ENCODE measurements at regions not wholly inside any gene's neighbourhood (a gene's known extent, or its start where the extent isn't known, plus 50 kb on each side); places are given as distances from the start of the nearest gene placed in this dataset.

GRCh38 chr3:150215616-150216015 lies 192.5 kb upstream of the TSC22D2 start:
- no peak for DNase-seq (ENCODE audit: low read depth, low spot score)
- no peaks in the 10 kb centered on the region for H4K20me1 ChIP-seq (ENCODE audit: control insufficient read depth, extremely low read depth, insufficient read depth, low read length)
- H3K27ac ChIP-seq (ENCODE audit: control insufficient read depth, insufficient read depth, low read length), result no peak overlapping the region
- H3K4me2 ChIP-seq (ENCODE audit: control insufficient read depth, extremely low read depth, insufficient read depth, low read depth, low read length), result no peak overlapping the region
- H3K9ac ChIP-seq (ENCODE audit: control insufficient read depth, extremely low read depth, insufficient read depth, low read length), result no peak overlapping the region
- no peak for TF ChIP-seq EZH2 (IDR thresholded peaks at IDR 0.05; ENCODE audit: low read length)
- TF ChIP-seq CTCF (optimal IDR thresholded peaks at IDR 0.05 in 1 of 3, IDR thresholded peaks at IDR 0.05 in 1 of 3, conservative IDR thresholded peaks at IDR 0.05 in 1 of 3; ENCODE audit: extremely low read depth in 1 of 3, insufficient read depth in 2 of 3, low read length in 3 of 3), result no peak
- H3K9me3 ChIP-seq (ENCODE audit: control insufficient read depth, low read depth, low read length), result no peaks in the 10 kb centered on the region
- H3K79me2 ChIP-seq (ENCODE audit: control insufficient read depth, insufficient read depth, low read length), result no peaks in the 10 kb centered on the region
- H3K4me3 ChIP-seq (ENCODE audit: control insufficient read depth in 2 of 3, extremely low read depth in 1 of 3, insufficient read depth in 2 of 3, low read depth in 1 of 3, low read length in 3 of 3), result no peak overlapping the region
- H2AFZ ChIP-seq (ENCODE audit: control insufficient read depth, low read length), result no peak overlapping the region
- dilution Hi-C loops (cut with MboI; ENCODE audit: extremely low pct_ligation_motif_present, low sequenced_read_pairs), result no loop called here
- H3K9me1 ChIP-seq (ENCODE audit: control insufficient read depth, extremely low read depth, insufficient read depth, low read length), result no peaks in the 10 kb centered on the region
- H3K27me3 ChIP-seq (ENCODE audit: control insufficient read depth, extremely low read depth, insufficient read depth, low read length), result no peaks in the 10 kb centered on the region
- peaks cover 14% of the 10 kb centered on the region for H3K4me1 ChIP-seq (ENCODE audit: control insufficient read depth, extremely low read depth, insufficient read depth, low read length)
- no peaks in the 10 kb centered on the region for H3K36me3 ChIP-seq (ENCODE audit: control insufficient read depth in 2 of 2, extremely low read depth in 1 of 2, insufficient read depth in 2 of 2, low read length in 2 of 2)
- FAIRE-seq, result no peak

GRCh38 chr3:150213577-150213976 lies 194.5 kb upstream of the TSC22D2 start:
- TF ChIP-seq EZH2 (IDR thresholded peaks at IDR 0.05; ENCODE audit: low read length) (no peak), CTCF (optimal IDR thresholded peaks at IDR 0.05 in 1 of 3, IDR thresholded peaks at IDR 0.05 in 1 of 3, conservative IDR thresholded peaks at IDR 0.05 in 1 of 3; ENCODE audit: extremely low read depth in 1 of 3, insufficient read depth in 2 of 3, low read length in 3 of 3) (no peak)
- no peak overlapping the region for H3K9ac ChIP-seq (ENCODE audit: control insufficient read depth, extremely low read depth, insufficient read depth, low read length)
- H3K79me2 ChIP-seq (ENCODE audit: control insufficient read depth, insufficient read depth, low read length), result no peaks in the 10 kb centered on the region
- H3K4me2 ChIP-seq (ENCODE audit: control insufficient read depth, extremely low read depth, insufficient read depth, low read depth, low read length), result peak overlapping the region; percentile 29
- H3K4me1 ChIP-seq (ENCODE audit: control insufficient read depth, extremely low read depth, insufficient read depth, low read length), result peaks cover 14% of the 10 kb centered on the region
- no peaks in the 10 kb centered on the region for H3K9me3 ChIP-seq (ENCODE audit: control insufficient read depth, low read depth, low read length)
- H3K4me3 ChIP-seq (ENCODE audit: control insufficient read depth in 2 of 3, extremely low read depth in 1 of 3, insufficient read depth in 2 of 3, low read depth in 1 of 3, low read length in 3 of 3), result no peak overlapping the region
- no peaks in the 10 kb centered on the region for H4K20me1 ChIP-seq (ENCODE audit: control insufficient read depth, extremely low read depth, insufficient read depth, low read length)
- H3K36me3 ChIP-seq (ENCODE audit: control insufficient read depth in 2 of 2, extremely low read depth in 1 of 2, insufficient read depth in 2 of 2, low read length in 2 of 2), result no peaks in the 10 kb centered on the region
- no peaks in the 10 kb centered on the region for H3K9me1 ChIP-seq (ENCODE audit: control insufficient read depth, extremely low read depth, insufficient read depth, low read length)
- dilution Hi-C loops (cut with MboI; ENCODE audit: extremely low pct_ligation_motif_present, low sequenced_read_pairs), result no loop called here
- H2AFZ ChIP-seq (ENCODE audit: control insufficient read depth, low read length), result no peak overlapping the region
- H3K27ac ChIP-seq (ENCODE audit: control insufficient read depth, insufficient read depth, low read length), result no peak overlapping the region
- peaks cover 7% of the 10 kb centered on the region for H3K27me3 ChIP-seq (ENCODE audit: control insufficient read depth, extremely low read depth, insufficient read depth, low read length)
- FAIRE-seq, result peak; percentile 36
- DNase-seq (ENCODE audit: low read depth, low spot score), result no peak
